ENCODE measurements at regions not wholly inside any gene's neighbourhood (a gene's known extent, or its start where the extent isn't known, plus 50 kb on each side); places are given as distances from the start of the nearest gene placed in this dataset.

- Histone ChIP-seq H3K27me3 (ENCODE audit: control insufficient read depth, insufficient read depth, low read length) (no peaks in the 10 kb centered on the region), H3K36me3 (ENCODE audit: control insufficient read depth, insufficient read depth, low read length) (no peaks in the 10 kb centered on the region), H3K4me3 (ENCODE audit: low read depth, low read length) (no peak overlapping the region)
- TF ChIP-seq CTCF (IDR thresholded peaks at IDR 0.05; ENCODE audit: insufficient read depth, low read depth, low read length) = no peak
- ChIA-PET POLR2A (no interaction called here), CTCF (no interaction called here)
- no peak for DNase-seq (ENCODE audit: low read depth)
Measured at GRCh38 chr5:121421646-121422045, 430.0 kb upstream of the FTMT start.

- ChIA-PET POLR2A (no interaction called here), CTCF (no interaction called here)
- no peaks in the 10 kb centered on the region for H3K36me3 ChIP-seq (ENCODE audit: control insufficient read depth, insufficient read depth, low read length)
- TF ChIP-seq CTCF (IDR thresholded peaks at IDR 0.05; ENCODE audit: insufficient read depth, low read depth, low read length) = no peak
- no peak for DNase-seq (ENCODE audit: low read depth)
- H3K27me3 ChIP-seq (ENCODE audit: control insufficient read depth, insufficient read depth, low read length) = no peaks in the 10 kb centered on the region
- no peak overlapping the region for H3K4me3 ChIP-seq (ENCODE audit: low read depth, low read length)
Measured at GRCh38 chr5:121424976-121425375, 426.7 kb upstream of the FTMT start.

DNA sequence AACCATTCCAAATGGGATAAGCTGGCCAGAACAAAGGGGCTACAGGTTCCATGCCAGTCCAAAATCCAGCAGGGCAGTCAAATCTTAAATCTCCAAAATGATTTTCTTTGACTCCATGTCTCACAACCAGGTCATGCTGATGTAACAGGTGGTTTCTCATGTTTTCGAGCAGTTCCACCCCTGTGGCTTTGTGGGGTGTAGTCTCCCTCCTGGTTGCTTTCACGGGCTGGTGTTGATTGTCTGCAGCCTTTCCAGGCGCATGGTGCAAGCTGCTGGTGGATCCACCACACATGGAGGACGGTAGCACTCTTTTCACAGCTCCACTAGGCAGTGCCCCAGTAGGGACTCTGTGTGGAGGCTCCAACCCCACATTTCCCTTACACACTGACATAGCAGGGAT is 425.5 kb upstream of the FTMT start:
- CTCF ChIA-PET = no interaction called here
- Histone ChIP-seq H3K36me3 (ENCODE audit: control insufficient read depth, insufficient read depth, low read length) (no peaks in the 10 kb centered on the region), H3K4me3 (ENCODE audit: low read depth, low read length) (no peak overlapping the region), H3K27me3 (ENCODE audit: control insufficient read depth, insufficient read depth, low read length) (no peaks in the 10 kb centered on the region)
- POLR2A ChIA-PET = no interaction called here
- no peak for TF ChIP-seq CTCF (IDR thresholded peaks at IDR 0.05; ENCODE audit: insufficient read depth, low read depth, low read length)
- no peak for DNase-seq (ENCODE audit: low read depth)

DNA sequence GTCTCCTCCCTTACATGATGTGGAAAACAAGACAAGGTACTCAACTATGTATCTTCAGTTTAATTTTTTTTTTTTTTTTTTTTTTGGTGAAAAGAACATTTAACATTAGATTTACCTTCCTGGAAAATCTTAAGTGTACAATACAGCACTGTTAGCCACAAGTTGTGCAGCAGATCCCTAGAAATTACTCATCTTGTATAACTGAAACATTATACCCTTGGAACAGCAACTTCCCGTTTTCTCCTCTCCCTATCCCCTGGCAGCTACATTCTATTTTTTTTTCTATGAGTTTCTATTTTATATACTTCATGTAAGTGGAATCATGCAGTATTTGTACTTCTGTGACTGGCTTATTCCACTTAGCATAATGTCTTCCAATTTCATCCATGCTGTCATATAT is 421.9 kb upstream of the FTMT start:
- ChIA-PET CTCF (no interaction called here), POLR2A (no interaction called here)
- no peak for DNase-seq (ENCODE audit: low read depth)
- H3K4me3 ChIP-seq (ENCODE audit: low read depth, low read length) = no peak overlapping the region
- H3K36me3 ChIP-seq (ENCODE audit: control insufficient read depth, insufficient read depth, low read length) = no peaks in the 10 kb centered on the region
- no peaks in the 10 kb centered on the region for H3K27me3 ChIP-seq (ENCODE audit: control insufficient read depth, insufficient read depth, low read length)
- no peak for TF ChIP-seq CTCF (IDR thresholded peaks at IDR 0.05; ENCODE audit: insufficient read depth, low read depth, low read length)

DNA sequence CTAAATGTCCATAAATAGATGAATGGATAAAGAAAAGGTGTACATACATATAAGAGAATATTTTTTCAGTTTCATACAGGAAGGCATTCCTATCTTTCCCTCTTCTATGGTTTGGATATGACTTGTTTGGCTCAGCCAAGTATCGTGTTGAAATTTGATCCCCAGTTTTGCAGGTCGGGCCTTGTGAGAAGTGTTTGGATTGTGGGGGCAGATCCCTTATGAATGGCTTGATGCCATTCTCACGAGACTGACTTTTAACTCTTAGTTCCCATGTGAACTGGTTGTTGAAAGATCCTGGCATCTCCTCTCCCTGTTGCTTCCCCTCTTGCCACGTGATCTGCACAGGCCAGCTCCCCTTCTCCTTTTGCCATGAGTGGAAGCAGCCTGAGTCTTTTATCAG is 421.1 kb upstream of the FTMT start:
- Histone ChIP-seq H3K36me3 (ENCODE audit: control insufficient read depth, insufficient read depth, low read length) (no peaks in the 10 kb centered on the region), H3K4me3 (ENCODE audit: low read depth, low read length) (no peak overlapping the region), H3K27me3 (ENCODE audit: control insufficient read depth, insufficient read depth, low read length) (no peaks in the 10 kb centered on the region)
- CTCF ChIA-PET = no interaction called here
- no peak for TF ChIP-seq CTCF (IDR thresholded peaks at IDR 0.05; ENCODE audit: insufficient read depth, low read depth, low read length)
- POLR2A ChIA-PET = no interaction called here
- DNase-seq (ENCODE audit: low read depth) = no peak
